HG03558 (cell line): ENCODE measurements at regions not wholly inside any gene's neighbourhood (a gene's known extent, or its start where the extent isn't known, plus 50 kb on each side); places are given as distances from the start of the nearest gene placed in this dataset.
A peak's percentile ranks its signal among the peaks of the same experiment; 100 is the strongest.

Source experiments
- ATAC-seq: cut with Tn5 transposase; IDR thresholded peaks from one replicate; pipeline ENCODE4 v1.9.1; 2021; ENCODE audit warnings: moderate number of reproducible peaks; ENCODE audit not compliant: unreplicated experiment; ENCODE audit errors: extremely low read depth

GRCh38 chr18:76686737-76687231 is 135.6 kb upstream of the ZNF236 start:
- ATAC-seq, result peak; percentile 44

GRCh38 chr18:76685860-76686259 is 136.5 kb upstream of the ZNF236 start:
- no peak for ATAC-seq

DNA sequence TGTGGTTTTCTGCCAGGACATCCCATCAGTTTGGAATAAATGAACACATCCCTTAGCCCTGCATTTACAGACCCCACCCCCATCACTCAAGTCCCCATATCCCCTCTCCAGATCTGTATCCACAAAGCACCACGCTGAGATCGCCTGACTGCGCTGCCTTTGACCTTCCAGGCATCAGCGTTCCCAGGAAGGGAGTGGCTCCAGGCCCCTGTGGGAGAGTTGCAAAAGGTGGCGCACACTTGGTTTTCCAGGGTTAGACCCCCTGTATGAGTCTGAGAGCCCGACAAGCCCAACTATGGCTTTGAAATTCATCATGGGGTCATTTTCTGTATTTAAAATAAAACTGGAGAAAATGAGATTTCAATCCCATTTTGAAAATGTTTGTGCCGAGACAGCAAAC is 137.0 kb upstream of the ZNF236 start:
- no peak for ATAC-seq

- no peak for ATAC-seq
Measured at GRCh38 chr18:76684265-76684664, 138.1 kb upstream of the ZNF236 start.

DNA sequence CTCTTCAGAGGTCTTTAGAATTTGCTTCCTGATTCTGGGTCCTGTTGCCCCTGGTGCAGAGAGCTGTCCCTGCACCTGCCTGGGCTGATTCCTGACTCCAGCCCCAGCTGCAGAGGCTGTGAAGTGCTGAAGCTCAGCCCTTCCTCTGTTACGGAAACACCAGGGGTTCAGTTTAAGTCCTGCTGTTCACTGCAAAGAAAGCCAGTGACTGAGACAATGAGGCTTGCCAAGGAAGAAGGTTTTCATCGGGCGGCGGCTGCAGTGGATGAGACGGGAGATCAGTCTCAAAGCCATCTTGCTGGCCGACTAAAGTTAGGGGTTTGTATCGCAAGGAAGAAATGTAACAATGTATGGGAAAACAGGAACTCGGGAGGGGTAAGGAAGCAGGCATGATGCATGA is 142.4 kb upstream of the ZNF236 start:
- no peak for ATAC-seq

GRCh38 chr18:76679259-76679658 is 143.1 kb upstream of the ZNF236 start:
- ATAC-seq, result no peak

DNA sequence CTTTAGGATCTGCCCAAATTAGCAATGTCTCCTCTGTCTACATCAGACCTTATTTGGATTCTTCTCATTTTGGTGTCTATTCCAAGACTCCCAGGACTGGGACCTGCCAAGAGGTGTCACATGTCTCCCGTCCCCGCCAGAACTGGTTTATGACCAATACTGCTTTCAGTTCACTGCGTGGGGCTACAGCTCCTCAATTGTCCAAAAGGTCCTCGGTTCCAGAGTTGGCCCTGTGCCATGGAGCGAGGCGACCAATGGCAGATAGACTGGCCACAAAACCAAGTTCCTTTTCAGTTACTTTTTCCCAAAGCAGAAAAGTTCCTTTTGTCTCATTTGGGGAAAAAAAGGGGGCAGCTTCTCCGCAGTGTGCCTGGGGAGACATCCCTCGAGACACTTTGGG is 144.1 kb upstream of the ZNF236 start:
- no peak for ATAC-seq

GRCh38 chr18:76674596-76674995 is 147.8 kb upstream of the ZNF236 start:
- no peak for ATAC-seq

GRCh38 chr18:76673281-76674185 is 148.8 kb upstream of the ZNF236 start:
- ATAC-seq, result no peak

GRCh38 chr18:76672627-76673026 is 149.7 kb upstream of the ZNF236 start:
- ATAC-seq, result no peak

DNA sequence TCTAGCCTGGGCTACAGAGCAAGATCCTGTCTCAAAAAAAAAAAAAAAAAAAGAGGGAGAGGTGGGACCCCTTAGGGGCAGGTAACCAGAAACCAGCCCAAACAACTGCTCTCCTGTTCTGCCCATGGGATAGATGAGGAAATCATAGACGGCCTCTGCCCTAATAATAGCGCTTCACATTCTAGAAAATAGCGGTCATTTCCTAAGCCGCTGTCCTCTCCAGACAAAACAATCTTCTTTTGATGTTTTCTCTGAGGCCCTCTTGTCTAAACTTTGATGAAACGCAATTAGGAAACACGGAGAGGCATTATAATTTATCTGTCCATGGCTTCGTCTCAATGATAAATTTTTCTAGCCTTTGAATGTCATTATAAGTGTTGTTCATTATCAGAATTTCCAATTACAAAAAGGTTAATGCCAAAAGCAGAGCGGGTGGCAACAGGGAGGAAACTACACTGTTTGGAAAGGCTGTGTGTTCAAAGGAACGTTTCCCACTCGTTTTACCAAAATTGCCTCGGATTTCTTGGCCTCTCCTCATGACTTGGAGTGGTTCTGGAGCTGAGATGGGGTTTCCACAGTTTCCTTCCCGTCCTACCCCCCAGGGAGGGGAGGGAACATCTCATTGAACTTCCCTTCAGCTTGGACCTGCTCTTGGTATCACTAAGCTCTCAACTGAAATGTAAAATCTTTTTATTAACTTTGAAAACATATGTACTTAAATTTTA is 151.6 kb upstream of the ZNF236 start:
- no peak for ATAC-seq

- no peak for ATAC-seq
Measured at GRCh38 chr18:76668546-76668945, 153.8 kb upstream of the ZNF236 start.

GRCh38 chr18:76668119-76668518 is 154.2 kb upstream of the ZNF236 start:
- no peak for ATAC-seq

GRCh38 chr18:76667603-76668002 is 154.8 kb upstream of the ZNF236 start:
- no peak for ATAC-seq

- no peak for ATAC-seq
Measured at GRCh38 chr18:76662626-76663025, 159.7 kb upstream of the ZNF236 start.

- ATAC-seq, result no peak
Measured at GRCh38 chr18:76660571-76661192, 161.7 kb upstream of the ZNF236 start.

DNA sequence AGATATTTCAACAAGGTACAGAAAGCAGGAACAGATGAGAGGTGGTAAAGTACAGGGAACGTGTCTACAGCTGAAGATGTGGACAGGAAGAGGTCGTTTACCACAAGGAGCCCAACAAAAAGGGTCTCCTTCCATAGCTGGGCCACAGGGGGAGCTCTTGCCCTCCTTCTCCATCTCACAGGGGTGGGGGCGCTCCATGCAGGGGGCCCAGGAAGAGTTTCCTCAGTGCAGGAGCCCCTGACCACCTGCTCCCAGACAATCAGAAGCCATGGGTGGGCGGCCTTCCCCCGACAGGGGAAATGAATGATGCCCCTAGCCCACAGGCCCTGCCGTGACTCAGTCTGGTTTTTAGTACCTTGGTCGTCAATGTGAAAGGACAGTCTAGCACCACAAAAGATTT is 163.6 kb upstream of the ZNF516 start:
- no peak for ATAC-seq

- ATAC-seq, result no peak
Measured at GRCh38 chr18:76657911-76658470, 162.9 kb upstream of the ZNF516 start.

- no peak for ATAC-seq
Measured at GRCh38 chr18:76656925-76657827, 162.1 kb upstream of the ZNF516 start.

DNA sequence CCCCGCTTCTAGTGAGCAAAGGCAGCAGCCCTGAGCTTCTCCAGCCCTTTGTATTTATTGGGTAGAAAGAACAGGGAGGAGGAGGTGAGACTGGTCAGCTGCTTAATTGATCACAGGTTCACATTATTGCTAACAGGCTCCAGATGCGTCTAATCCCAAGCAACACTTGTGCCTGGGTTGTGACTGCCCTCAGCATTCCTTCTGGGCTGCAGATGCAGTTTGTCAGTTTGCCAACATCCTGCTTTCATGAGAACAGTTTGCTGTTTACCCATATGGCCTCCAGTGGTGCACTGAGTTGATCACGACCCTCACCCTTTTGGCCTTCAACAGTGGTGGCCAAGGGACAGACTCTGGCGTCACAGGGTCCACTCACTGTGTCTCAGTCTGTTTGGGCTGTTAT is 159.5 kb upstream of the ZNF516 start:
- no peak for ATAC-seq
